ENCODE measurements at regions not wholly inside any gene's neighbourhood (a gene's known extent, or its start where the extent isn't known, plus 50 kb on each side); places are given as distances from the start of the nearest gene placed in this dataset.
"Not testable (repeated sequence)": the region's sequence is repeated elsewhere in the genome, so short reads cannot be mapped to it uniquely, and the experiment has no call there.

- not testable (repeated sequence) for TF ChIP-seq CTCF (conservative IDR thresholded peaks at IDR 0.05); EZH2 (IDR thresholded peaks at IDR 0.05; ENCODE audit: low read depth)
Measured at GRCh38 chr2:52470457-52470856, 1297.1 kb upstream of the CHAC2 start.

Measured in PC-9 (cell line).